OCI-LY7 (cell line): ENCODE measurements at regions not wholly inside any gene's neighbourhood (a gene's known extent, or its start where the extent isn't known, plus 50 kb on each side); places are given as distances from the start of the nearest gene placed in this dataset.

ENCODE experiments used
- EZH2phosphoT487 ChIP-seq: fragments of 200-600 bp; sonication (generic); IDR thresholded peaks from 2 replicates; pipeline ENCODE4 v1.6.1; 2018; ENCODE audit warnings: low read depth, borderline replicate concordance, mild to moderate bottlenecking, mixed run types, antibody characterized with exemption, low read length, moderate library complexity, mixed read lengths
- TF ChIP-seq, protein P1 (sequence below): fragments of 200-600 bp; sonication (generic); conservative IDR thresholded peaks from 2 replicates; pipeline ENCODE4 v1.5.1; 2014; ENCODE audit warnings: mild to moderate bottlenecking, antibody characterized with exemption, low read length, moderate library complexity, mixed read lengths

DNA sequence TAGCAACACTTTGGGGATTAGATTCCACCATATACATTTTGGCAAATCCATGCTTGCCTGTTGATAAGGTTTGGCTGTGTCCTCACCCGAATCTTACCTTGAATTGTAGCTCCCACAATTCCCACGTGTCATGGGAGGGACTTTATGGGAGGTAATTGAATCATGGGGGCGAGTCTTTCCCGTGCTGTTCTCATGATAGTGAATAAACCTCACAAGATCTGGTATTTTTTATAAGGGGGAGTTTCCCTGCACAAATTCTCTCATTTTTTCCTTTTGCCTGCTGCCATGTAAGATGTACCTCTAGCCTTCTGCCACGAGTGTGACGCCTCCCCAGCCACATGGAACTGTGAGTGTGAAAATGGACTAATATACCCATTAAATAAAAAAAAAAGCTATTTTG is 265.3 kb downstream of the MRPL39 start:
- TF ChIP-seq, protein P1, sequence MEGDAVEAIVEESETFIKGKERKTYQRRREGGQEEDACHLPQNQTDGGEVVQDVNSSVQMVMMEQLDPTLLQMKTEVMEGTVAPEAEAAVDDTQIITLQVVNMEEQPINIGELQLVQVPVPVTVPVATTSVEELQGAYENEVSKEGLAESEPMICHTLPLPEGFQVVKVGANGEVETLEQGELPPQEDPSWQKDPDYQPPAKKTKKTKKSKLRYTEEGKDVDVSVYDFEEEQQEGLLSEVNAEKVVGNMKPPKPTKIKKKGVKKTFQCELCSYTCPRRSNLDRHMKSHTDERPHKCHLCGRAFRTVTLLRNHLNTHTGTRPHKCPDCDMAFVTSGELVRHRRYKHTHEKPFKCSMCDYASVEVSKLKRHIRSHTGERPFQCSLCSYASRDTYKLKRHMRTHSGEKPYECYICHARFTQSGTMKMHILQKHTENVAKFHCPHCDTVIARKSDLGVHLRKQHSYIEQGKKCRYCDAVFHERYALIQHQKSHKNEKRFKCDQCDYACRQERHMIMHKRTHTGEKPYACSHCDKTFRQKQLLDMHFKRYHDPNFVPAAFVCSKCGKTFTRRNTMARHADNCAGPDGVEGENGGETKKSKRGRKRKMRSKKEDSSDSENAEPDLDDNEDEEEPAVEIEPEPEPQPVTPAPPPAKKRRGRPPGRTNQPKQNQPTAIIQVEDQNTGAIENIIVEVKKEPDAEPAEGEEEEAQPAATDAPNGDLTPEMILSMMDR: no peak
- TF ChIP-seq EZH2phosphoT487: no peak
